AG09319 (cell line): ENCODE measurements at regions not wholly inside any gene's neighbourhood (a gene's known extent, or its start where the extent isn't known, plus 50 kb on each side); places are given as distances from the start of the nearest gene placed in this dataset.

Experiments
- DNase-seq: peaks from one replicate; pipeline ENCODE4 v3.0.0-alpha.2; 2010; ENCODE audit warnings: low read depth; ENCODE audit errors: extremely low read depth
- CTCF ChIP-seq: IDR thresholded peaks from 2 replicates; pipeline ENCODE4 v1.5.1; 2011; ENCODE audit warnings: low read depth, mild to moderate bottlenecking, inconsistent platforms, low read length, moderate library complexity

- no peak for TF ChIP-seq CTCF
Measured at GRCh38 chr4:132297346-132297745, 851.7 kb upstream of the PCDH10 start.

GRCh38 chr4:132299841-132300240 lies 849.3 kb upstream of the PCDH10 start:
- no peak for DNase-seq

More at GRCh38 chr4:132297346-132297745, 851.7 kb upstream of the PCDH10 start:
- DNase-seq: no peak

GRCh38 chr4:132312521-132312920 lies 836.6 kb upstream of the PCDH10 start:
- TF ChIP-seq CTCF: no peak
- no peak for DNase-seq

More at GRCh38 chr4:132299841-132300240, 849.3 kb upstream of the PCDH10 start:
- no peak for TF ChIP-seq CTCF

GRCh38 chr4:132313852-132314251 lies 835.2 kb upstream of the PCDH10 start:
- no peak for TF ChIP-seq CTCF

GRCh38 chr4:132316738-132317137 lies 832.4 kb upstream of the PCDH10 start:
- no peak for TF ChIP-seq CTCF

More at GRCh38 chr4:132313852-132314251, 835.2 kb upstream of the PCDH10 start:
- no peak for DNase-seq

GRCh38 chr4:132317923-132318322 lies 831.2 kb upstream of the PCDH10 start:
- TF ChIP-seq CTCF: no peak
- DNase-seq: no peak

More at GRCh38 chr4:132316738-132317137, 832.4 kb upstream of the PCDH10 start:
- no peak for DNase-seq

- no peak for TF ChIP-seq CTCF
- DNase-seq: no peak
Measured at GRCh38 chr4:132328761-132329160, 820.3 kb upstream of the PCDH10 start.
